HepG2 (cell line): ENCODE measurements at regions not wholly inside any gene's neighbourhood (a gene's known extent, or its start where the extent isn't known, plus 50 kb on each side); places are given as distances from the start of the nearest gene placed in this dataset.

Experiments
- ATAC-seq: fragments of 200-7000 bp; cut with Tn5 transposase; 3 replicates; pipeline ENCODE4 v1.9.1; 2020; ENCODE audit warnings: mild to moderate bottlenecking, moderate library complexity
- BruUV-seq: library from RNA; stranded (reverse); fragments of 400-500 nt; replicated peaks from 2 replicates; lab custom pipeline; 2021; lab: Mats Ljungman, UMichigan
- CTCF ChIA-PET: fragments of 300-600 bp; formaldehyde crosslinking; extraction: SDS; loops from one replicate; lab custom pipeline; 2021; ENCODE audit warnings: low total read pairs, inconsistent platforms, low intra/inter-chr PET ratio; lab: Yijun Ruan, JAX
- POLR2A ChIA-PET: fragments of 350-600 bp; sonication (Branson Sonifier 250); formaldehyde crosslinking; loops from one replicate; lab custom pipeline; 2020; ENCODE audit warnings: antibody characterized with exemption, inconsistent platforms; lab: Yijun Ruan, JAX
- DNase-seq: peaks from one replicate; pipeline ENCODE4 v3.0.0-alpha.2; 2015; ENCODE audit warnings: low spot score
- FAIRE-seq: peaks from 3 replicates; lab custom pipeline; 2011; peaks lifted over from hg19 to GRCh38; lab: Jason Lieb, UNC
- H2AFZ ChIP-seq: one replicate; pipeline ENCODE4 v1.6.1; 2011; ENCODE audit warnings: low read length, inconsistent platforms
- H3K27ac ChIP-seq: fragments of 300-600 bp; 3 replicates; pipeline ENCODE4 v1.8.0; 2011; ENCODE audit warnings: mixed run types, mild to moderate bottlenecking, mixed read lengths, low read length, inconsistent platforms; ENCODE audit not compliant: insufficient read depth; ENCODE audit errors: extremely low read length
- H3K27me3 ChIP-seq, 2 experiments: fragments of 200-600 bp in 1 of 2; 2 replicates in 1 of 2; 3 replicates in 1 of 2; pipeline versions ENCODE4 v1.6.0 to v1.8.0; 2011; ENCODE audit warnings: low read length in 2 of 2, mild to moderate bottlenecking in 2 of 2, moderate library complexity in 2 of 2, inconsistent platforms in 1 of 2; ENCODE audit not compliant: insufficient read depth in 2 of 2, control insufficient read depth in 1 of 2
- H3K36me3 ChIP-seq, 2 experiments: fragments of 200-600 bp in 1 of 2; replicated peaks in 1 of 2; 2 replicates in 1 of 2; 3 replicates in 1 of 2; pipeline versions ENCODE4 v1.5.1 to v1.8.0; 2011; ENCODE audit warnings: low read length in 2 of 2, inconsistent platforms in 1 of 2; ENCODE audit not compliant: insufficient read depth in 2 of 2, control insufficient read depth in 1 of 2
- H3K4me1 ChIP-seq: 2 replicates; pipeline ENCODE4 v1.5.1; 2012; ENCODE audit warnings: low read length, inconsistent platforms; ENCODE audit not compliant: insufficient read depth
- H3K4me2 ChIP-seq: 2 replicates; pipeline ENCODE4 v1.6.0; 2011; ENCODE audit warnings: low read depth, low read length, inconsistent platforms
- H3K4me3 ChIP-seq, 3 experiments: fragments of 200-600 bp in 1 of 3; sonication (generic), shearing (Covaris generic) in 1 of 3; replicated peaks in 1 of 3; 2 replicates each; pipeline ENCODE4 v1.5.1; 2011 to 2016; ENCODE audit warnings: low read length in 3 of 3, inconsistent platforms in 2 of 3, low read depth in 2 of 3, mild to moderate bottlenecking in 2 of 3, control low read depth in 1 of 3, mixed read lengths in 1 of 3; ENCODE audit not compliant: insufficient read depth in 1 of 3
- H3K79me2 ChIP-seq: one replicate; pipeline ENCODE4 v1.6.1; 2011; ENCODE audit warnings: low read length, inconsistent platforms; ENCODE audit not compliant: insufficient read depth
- H3K9ac ChIP-seq: 2 replicates; pipeline ENCODE4 v1.6.0; 2011; ENCODE audit warnings: mild to moderate bottlenecking, low read depth, low read length, inconsistent platforms; ENCODE audit not compliant: insufficient read depth
- H3K9me3 ChIP-seq: 2 replicates; pipeline ENCODE4 v1.5.1; 2012; ENCODE audit warnings: mild to moderate bottlenecking, low read length
- H4K20me1 ChIP-seq: 2 replicates; pipeline ENCODE4 v1.6.0; 2011; ENCODE audit warnings: inconsistent platforms, mild to moderate bottlenecking, low read length, moderate library complexity; ENCODE audit not compliant: insufficient read depth
- BORCS8-MEF2B ChIP-seq: sonication (generic); formaldehyde crosslinking; IDR thresholded peaks from 2 replicates; pipeline ENCODE4 v1.8.0; 2022; ENCODE audit warnings: mild to moderate bottlenecking, missing genetic modification reagents
- EHMT2 ChIP-seq: fragments of 200-600 bp; sonication (generic); IDR thresholded peaks from 2 replicates; pipeline ENCODE4 v1.7.0; 2017; ENCODE audit warnings: antibody characterized with exemption, low read depth, low read length, borderline replicate concordance
- NCOA5 ChIP-seq: sonication (generic); formaldehyde crosslinking; IDR thresholded peaks from 2 replicates; pipeline ENCODE4 v1.4.0; 2020; ENCODE audit warnings: missing genetic modification reagents
- RCOR2 ChIP-seq: IDR thresholded peaks from 2 replicates; pipeline ENCODE4 v1.6.1; 2016; ENCODE audit warnings: missing biosample characterization, missing genetic modification reagents
- TCF7L2 ChIP-seq: IDR thresholded peaks from 2 replicates; pipeline ENCODE4 v1.6.1; 2011; ENCODE audit warnings: mild to moderate bottlenecking, low read depth, low read length, moderate library complexity
- THAP11 ChIP-seq: IDR thresholded peaks from 2 replicates; pipeline ENCODE4 v1.6.1; 2016; ENCODE audit warnings: missing biosample characterization, missing genetic modification reagents
- ZNF136 ChIP-seq: sonication (generic); formaldehyde crosslinking; IDR thresholded peaks from 2 replicates; pipeline ENCODE4 v1.8.1; 2022; ENCODE audit warnings: low read depth, mild to moderate bottlenecking, moderate library complexity, missing genetic modification reagents
- ZNF572 ChIP-seq: sonication (generic); formaldehyde crosslinking; IDR thresholded peaks from 2 replicates; pipeline ENCODE4 v1.5.1; 2020; ENCODE audit warnings: mild to moderate bottlenecking, missing genetic modification reagents
- ZNF598 ChIP-seq: sonication (generic); formaldehyde crosslinking; IDR thresholded peaks from 2 replicates; pipeline ENCODE4 v1.5.1; 2020; ENCODE audit warnings: mild to moderate bottlenecking, missing genetic modification reagents, borderline replicate concordance
- WGBS: methylation state at CpG from one replicate; pipeline ENCODE4 v1.1.6; 2017; ENCODE audit warnings: low lambda C conversion rate; 5-methylcytosine and 5-hydroxymethylcytosine counted together
- in situ Hi-C: cut with HindIII; loops from 2 replicates; pipeline ENCODE4 v1.10.0; 2017; ENCODE audit warnings: low pct_unique_long_range_greater_than_20kb; ENCODE audit not compliant: extremely low pct_ligation_motif_present
- intact Hi-C: fragments of 100-400 bp; cut with micrococcal nuclease; formaldehyde crosslinking; loops from one replicate; pipeline ENCODE4 v1.10.0; 2022; ENCODE audit not compliant: unreplicated experiment
- TF ChIP-seq, protein P1 (sequence below), 2 experiments: IDR thresholded peaks; 2 replicates each; pipeline ENCODE4 v1.6.1; 2011 to 2012; ENCODE audit warnings: low read length in 2 of 2, borderline replicate concordance in 1 of 2, low read depth in 1 of 2, mild to moderate bottlenecking in 1 of 2, moderate library complexity in 1 of 2
- TF ChIP-seq, protein P2 (sequence below): sonication (generic); formaldehyde crosslinking; IDR thresholded peaks from 2 replicates; pipeline ENCODE4 v1.5.0; 2020; ENCODE audit warnings: missing genetic modification reagents

DNA sequence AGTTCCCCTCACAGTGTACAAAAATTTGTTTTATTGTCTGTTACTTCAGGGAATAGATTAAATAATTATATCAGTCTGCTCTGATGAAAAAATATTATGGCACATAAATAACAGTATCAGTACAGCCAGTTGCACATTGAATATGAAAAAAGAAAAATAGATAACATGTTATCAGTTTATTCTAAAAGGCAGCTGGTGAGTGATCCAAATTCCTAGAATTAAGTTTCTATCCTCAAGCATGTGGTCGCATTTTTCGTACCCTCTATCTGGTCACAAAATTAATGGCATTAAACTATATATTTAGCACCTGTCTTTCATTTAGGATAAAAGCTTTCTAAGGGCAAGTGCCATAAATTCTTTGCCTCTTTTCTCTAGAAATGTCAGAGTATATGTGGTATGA lies 944.8 kb upstream of the PCDH9 start:
- FAIRE-seq (no peak), DNase-seq (no peak), ATAC-seq (no peak)
- Histone ChIP-seq H2AFZ (no peak overlapping the region), H3K4me3 (no peak overlapping the region), H3K79me2 (no peaks in the 10 kb centered on the region), H3K4me2 (no peak overlapping the region), H3K4me1 (no peaks in the 10 kb centered on the region), H3K9ac (no peak overlapping the region), H3K27me3 (no peaks in the 10 kb centered on the region), H3K27ac (no peak overlapping the region), H4K20me1 (no peaks in the 10 kb centered on the region), H3K36me3 (no peaks in the 10 kb centered on the region), H3K9me3 (no peaks in the 10 kb centered on the region)
- in situ Hi-C loops (no loop called here), intact Hi-C loops (no loop called here)
- TF ChIP-seq, protein P1, sequence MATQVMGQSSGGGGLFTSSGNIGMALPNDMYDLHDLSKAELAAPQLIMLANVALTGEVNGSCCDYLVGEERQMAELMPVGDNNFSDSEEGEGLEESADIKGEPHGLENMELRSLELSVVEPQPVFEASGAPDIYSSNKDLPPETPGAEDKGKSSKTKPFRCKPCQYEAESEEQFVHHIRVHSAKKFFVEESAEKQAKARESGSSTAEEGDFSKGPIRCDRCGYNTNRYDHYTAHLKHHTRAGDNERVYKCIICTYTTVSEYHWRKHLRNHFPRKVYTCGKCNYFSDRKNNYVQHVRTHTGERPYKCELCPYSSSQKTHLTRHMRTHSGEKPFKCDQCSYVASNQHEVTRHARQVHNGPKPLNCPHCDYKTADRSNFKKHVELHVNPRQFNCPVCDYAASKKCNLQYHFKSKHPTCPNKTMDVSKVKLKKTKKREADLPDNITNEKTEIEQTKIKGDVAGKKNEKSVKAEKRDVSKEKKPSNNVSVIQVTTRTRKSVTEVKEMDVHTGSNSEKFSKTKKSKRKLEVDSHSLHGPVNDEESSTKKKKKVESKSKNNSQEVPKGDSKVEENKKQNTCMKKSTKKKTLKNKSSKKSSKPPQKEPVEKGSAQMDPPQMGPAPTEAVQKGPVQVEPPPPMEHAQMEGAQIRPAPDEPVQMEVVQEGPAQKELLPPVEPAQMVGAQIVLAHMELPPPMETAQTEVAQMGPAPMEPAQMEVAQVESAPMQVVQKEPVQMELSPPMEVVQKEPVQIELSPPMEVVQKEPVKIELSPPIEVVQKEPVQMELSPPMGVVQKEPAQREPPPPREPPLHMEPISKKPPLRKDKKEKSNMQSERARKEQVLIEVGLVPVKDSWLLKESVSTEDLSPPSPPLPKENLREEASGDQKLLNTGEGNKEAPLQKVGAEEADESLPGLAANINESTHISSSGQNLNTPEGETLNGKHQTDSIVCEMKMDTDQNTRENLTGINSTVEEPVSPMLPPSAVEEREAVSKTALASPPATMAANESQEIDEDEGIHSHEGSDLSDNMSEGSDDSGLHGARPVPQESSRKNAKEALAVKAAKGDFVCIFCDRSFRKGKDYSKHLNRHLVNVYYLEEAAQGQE (IDR thresholded peaks at IDR 0.05; ENCODE audit: borderline replicate concordance in 1 of 2, low read depth in 1 of 2, low read length in 2 of 2): no peak
- TF ChIP-seq THAP11 (CRISPR knock-in tag) (no peak), ZNF572 (CRISPR knock-in tag) (no peak), ZNF136 (no peak), NCOA5 (CRISPR knock-in tag) (no peak), TCF7L2 (no peak), RCOR2 (CRISPR knock-in tag) (no peak), BORCS8-MEF2B (CRISPR knock-in tag) (no peak), ZNF598 (no peak), EHMT2 (no peak)
- TF ChIP-seq, protein P2, sequence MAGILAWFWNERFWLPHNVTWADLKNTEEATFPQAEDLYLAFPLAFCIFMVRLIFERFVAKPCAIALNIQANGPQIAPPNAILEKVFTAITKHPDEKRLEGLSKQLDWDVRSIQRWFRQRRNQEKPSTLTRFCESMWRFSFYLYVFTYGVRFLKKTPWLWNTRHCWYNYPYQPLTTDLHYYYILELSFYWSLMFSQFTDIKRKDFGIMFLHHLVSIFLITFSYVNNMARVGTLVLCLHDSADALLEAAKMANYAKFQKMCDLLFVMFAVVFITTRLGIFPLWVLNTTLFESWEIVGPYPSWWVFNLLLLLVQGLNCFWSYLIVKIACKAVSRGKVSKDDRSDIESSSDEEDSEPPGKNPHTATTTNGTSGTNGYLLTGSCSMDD (CRISPR knock-in tag): no peak
- WGBS: 2% methylated on average over 2 of the region's 2 CpGs
- no TSS peak for BruUV-seq
- CTCF ChIA-PET: no interaction called here
- POLR2A ChIA-PET: no interaction called here
